NB4 (cell line): ENCODE measurements at regions not wholly inside any gene's neighbourhood (a gene's known extent, or its start where the extent isn't known, plus 50 kb on each side); places are given as distances from the start of the nearest gene placed in this dataset.
"Not testable (repeated sequence)": the region's sequence is repeated elsewhere in the genome, so short reads cannot be mapped to it uniquely, and the experiment has no call there.

Experiments
- DNase-seq: peaks from one replicate; pipeline ENCODE4 v3.0.0; 2010; ENCODE audit warnings: low read depth
- H3K4me3 ChIP-seq: one replicate; pipeline ENCODE4 v1.5.1; 2011; ENCODE audit warnings: mild to moderate bottlenecking, low read depth, low read length, moderate library complexity
- CTCF ChIP-seq: IDR thresholded peaks from one replicate; pipeline ENCODE4 v1.5.1; 2012; ENCODE audit warnings: low read depth, low read length
- MAX ChIP-seq: IDR thresholded peaks from 2 replicates; pipeline ENCODE4 v1.6.1; 2011; ENCODE audit warnings: low read depth, low read length
- MYC ChIP-seq: IDR thresholded peaks from 2 replicates; pipeline ENCODE4 v1.6.1; 2011; ENCODE audit warnings: low read depth, low read length
- POLR2A ChIP-seq: IDR thresholded peaks from 2 replicates; pipeline ENCODE4 v1.6.1; 2011; ENCODE audit warnings: mild to moderate bottlenecking; ENCODE audit not compliant: insufficient read length; ENCODE audit errors: extremely low read depth

DNA sequence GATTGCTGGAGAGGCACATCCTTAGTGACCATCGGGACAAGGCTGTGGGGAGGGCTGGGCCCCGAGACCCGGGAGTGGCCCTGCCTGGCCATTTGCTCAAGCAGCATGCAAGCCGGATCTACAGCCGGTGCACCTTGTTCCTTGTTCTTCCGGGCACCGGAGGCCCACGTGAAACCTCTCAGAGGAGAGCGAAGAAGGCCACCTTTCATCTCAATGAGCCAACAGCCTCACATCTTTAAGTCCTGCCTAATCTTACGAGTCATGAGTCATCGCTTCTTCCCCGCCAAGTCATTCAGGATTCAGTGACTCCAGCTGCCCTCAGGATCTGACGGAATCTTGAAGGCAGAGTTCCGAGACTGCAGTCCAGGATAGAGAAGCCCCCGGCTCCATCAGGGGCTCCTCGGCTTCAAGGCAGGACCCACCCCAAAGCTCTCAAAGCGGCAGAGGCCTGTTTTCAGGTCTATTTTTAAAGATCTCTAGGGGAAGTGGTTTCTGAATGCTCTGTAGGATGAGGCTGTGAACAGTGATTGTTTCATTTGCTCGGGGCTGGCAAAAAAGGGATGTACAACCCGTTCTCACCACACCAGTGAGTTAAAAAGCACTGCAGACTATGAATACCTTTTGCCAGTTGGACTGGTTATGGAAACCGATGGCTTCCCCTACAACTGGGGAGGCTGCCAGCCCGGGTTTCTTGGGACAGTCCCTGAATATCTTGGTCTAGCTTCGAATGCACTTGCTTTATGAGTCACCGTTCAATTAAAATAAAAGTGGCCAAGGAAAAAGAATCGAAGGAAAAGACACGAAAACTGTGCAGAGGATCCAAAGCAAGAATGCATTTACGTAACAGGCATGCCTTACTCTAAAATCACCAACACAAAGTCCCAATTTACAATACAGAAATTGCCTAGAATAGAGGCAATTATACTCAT is 57.2 kb upstream of the ECHDC3 start:
- H3K4me3 ChIP-seq = no peak overlapping the region
- TF ChIP-seq POLR2A = no peak
- TF ChIP-seq MAX = no peak
- no peak for TF ChIP-seq CTCF
- TF ChIP-seq MYC = no peak
- peak; percentile 63 for DNase-seq

- DNase-seq, H3K4me3 ChIP-seq: not testable (repeated sequence)
These were observed 57.9 kb upstream of the ECHDC3 start for GRCh38 chr10:11684341-11684716.

GRCh38 chr10:11683529-11684320 is 58.5 kb upstream of the ECHDC3 start:
- TF ChIP-seq CTCF = no peak
- TF ChIP-seq MYC = no peak
- no peak for TF ChIP-seq POLR2A
- TF ChIP-seq MAX = no peak
- H3K4me3 ChIP-seq = no peak overlapping the region
- DNase-seq = no peak

- no peak overlapping the region for H3K4me3 ChIP-seq
- TF ChIP-seq MYC (no peak), POLR2A (no peak), CTCF (no peak), MAX (no peak)
These were observed 59.3 kb upstream of the ECHDC3 start for GRCh38 chr10:11682851-11683250.

GRCh38 chr10:11682267-11682683 is 59.9 kb upstream of the ECHDC3 start:
- TF ChIP-seq POLR2A (no peak), MAX (no peak), MYC (no peak), CTCF (no peak)
- H3K4me3 ChIP-seq = no peak overlapping the region
- DNase-seq = no peak

More at GRCh38 chr10:11682851-11683250, 59.3 kb upstream of the ECHDC3 start:
- no peak for DNase-seq

DNA sequence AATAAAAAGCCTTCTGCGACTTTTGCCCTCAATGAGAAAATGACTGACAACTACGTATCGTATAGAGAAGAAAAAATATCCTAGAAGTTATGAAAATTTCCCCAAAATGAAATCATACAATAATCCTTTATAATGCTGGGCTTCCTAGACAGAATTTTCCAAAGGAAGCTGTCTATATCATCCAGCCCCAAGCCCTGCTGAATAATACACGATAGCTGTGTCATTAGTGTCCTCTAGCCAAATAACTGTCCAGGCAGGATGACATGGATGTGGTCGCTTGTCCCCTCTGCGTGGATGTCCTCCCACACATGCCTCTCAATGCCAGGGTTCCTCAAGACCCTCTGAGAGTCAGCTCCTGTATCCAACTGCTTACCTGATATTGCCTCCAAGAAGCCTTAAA is 61.7 kb upstream of the ECHDC3 start:
- DNase-seq = no peak
- TF ChIP-seq CTCF = no peak
- no peak for TF ChIP-seq MYC
- TF ChIP-seq MAX = no peak
- TF ChIP-seq POLR2A = no peak
- no peak overlapping the region for H3K4me3 ChIP-seq
